Ureter (tissue), 1 donor: ENCODE measurements at regions not wholly inside any gene's neighbourhood (a gene's known extent, or its start where the extent isn't known, plus 50 kb on each side); places are given as distances from the start of the nearest gene placed in this dataset.
"Not testable (repeated sequence)": the region's sequence is repeated elsewhere in the genome, so short reads cannot be mapped to it uniquely, and the experiment has no call there.

Source experiments
- DNase-seq: peaks from one replicate; pipeline ENCODE4 v3.0.0-alpha.2; 2020; ENCODE audit warnings: low spot score
- donor health status: DM: yes; HTN: yes; CAD: no.

- no peak for DNase-seq
These were observed 706.6 kb upstream of the EPHA5 start for GRCh38 chr4:66376921-66377320.

- no peak for DNase-seq
These were observed 706.1 kb upstream of the EPHA5 start for GRCh38 chr4:66376396-66376795.

- DNase-seq: no peak
These were observed 703.0 kb upstream of the EPHA5 start for GRCh38 chr4:66373268-66373667.

GRCh38 chr4:66372706-66373105 is 702.4 kb upstream of the EPHA5 start:
- DNase-seq: no peak

- DNase-seq: no peak
These were observed 696.9 kb upstream of the EPHA5 start for GRCh38 chr4:66367043-66367660.

- DNase-seq: not testable (repeated sequence)
These were observed 690.1 kb upstream of the EPHA5 start for GRCh38 chr4:66360395-66360794.

GRCh38 chr4:66357316-66357715 is 687.0 kb upstream of the EPHA5 start:
- no peak for DNase-seq

- no peak for DNase-seq
These were observed 685.0 kb upstream of the EPHA5 start for GRCh38 chr4:66355328-66355727.

- DNase-seq: no peak
These were observed 681.5 kb upstream of the EPHA5 start for GRCh38 chr4:66351761-66352160.

GRCh38 chr4:66340286-66340893 is 670.1 kb upstream of the EPHA5 start:
- no peak for DNase-seq

GRCh38 chr4:66339007-66339406 is 668.7 kb upstream of the EPHA5 start:
- no peak for DNase-seq

- DNase-seq: no peak
These were observed 661.5 kb upstream of the EPHA5 start for GRCh38 chr4:66331761-66332160.

GRCh38 chr4:66330125-66330524 is 659.8 kb upstream of the EPHA5 start:
- no peak for DNase-seq

GRCh38 chr4:66328803-66329574 is 658.7 kb upstream of the EPHA5 start:
- DNase-seq: no peak

- no peak for DNase-seq
These were observed 637.6 kb upstream of the EPHA5 start for GRCh38 chr4:66307641-66308438.

GRCh38 chr4:66300336-66300934 is 630.1 kb upstream of the EPHA5 start:
- no peak for DNase-seq

- DNase-seq: no peak
These were observed 628.3 kb upstream of the EPHA5 start for GRCh38 chr4:66298569-66298968.

- DNase-seq: no peak
These were observed 627.4 kb upstream of the EPHA5 start for GRCh38 chr4:66297703-66298102.

- DNase-seq: no peak
These were observed 624.3 kb upstream of the EPHA5 start for GRCh38 chr4:66294638-66295037.

- DNase-seq: no peak
These were observed 614.7 kb upstream of the EPHA5 start for GRCh38 chr4:66284991-66285451.

- no peak for DNase-seq
These were observed 608.8 kb upstream of the EPHA5 start for GRCh38 chr4:66279084-66279483.
